Pons (tissue), 1 donor: ENCODE measurements at regions not wholly inside any gene's neighbourhood (a gene's known extent, or its start where the extent isn't known, plus 50 kb on each side); places are given as distances from the start of the nearest gene placed in this dataset.
A peak's percentile ranks its signal among the peaks of the same experiment; 100 is the strongest.

Experiments used
- DNase-seq: peaks from one replicate; pipeline ENCODE4 v3.0.0-alpha.2; 2016; ENCODE audit warnings: low spot score

DNA sequence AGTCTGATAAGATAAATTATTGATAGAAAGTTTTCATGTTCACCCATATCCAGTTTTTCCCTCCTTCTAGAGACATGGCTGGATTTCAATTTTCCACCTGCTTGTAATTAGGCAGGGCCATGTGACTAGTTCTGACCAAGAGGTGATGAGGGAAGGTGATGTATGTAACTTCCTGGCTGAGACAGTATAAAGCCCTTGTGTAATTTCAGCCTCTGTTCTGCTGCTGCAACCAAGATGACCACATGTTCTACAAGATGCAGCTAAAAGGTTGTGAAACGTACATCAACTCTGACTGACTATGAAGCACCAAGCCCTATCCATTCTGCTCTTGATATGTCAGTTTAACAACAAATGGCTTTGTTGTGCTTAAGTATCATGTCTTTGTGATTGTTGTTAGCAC lies 376.5 kb upstream of the DAB2 start:
- DNase-seq: no peak

DNA sequence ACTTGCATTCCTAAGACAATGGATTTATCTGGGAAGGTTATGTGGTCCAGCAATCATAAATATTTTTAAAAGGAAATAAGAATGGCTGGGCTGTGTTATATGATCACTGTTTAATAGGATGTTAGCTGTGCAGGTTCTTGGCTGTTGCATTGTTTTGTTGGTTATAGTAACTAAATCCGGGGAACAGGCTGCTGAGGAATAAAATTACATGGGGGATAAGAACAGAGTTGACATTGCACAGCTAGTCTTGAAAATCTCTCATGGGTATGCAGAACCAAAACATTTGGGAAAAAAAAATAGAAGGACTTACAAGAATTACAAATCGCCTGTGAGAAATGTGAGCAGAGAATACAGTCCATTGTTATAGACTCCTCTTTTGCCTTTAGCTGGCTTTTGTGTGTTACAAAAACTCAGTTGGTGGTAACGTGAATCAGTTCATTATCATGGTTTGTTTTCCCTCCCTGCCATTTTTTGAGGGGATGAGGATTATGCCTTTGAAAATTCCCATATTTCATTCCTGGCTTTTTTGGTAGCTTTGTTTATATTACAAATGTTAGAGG lies 375.3 kb upstream of the DAB2 start:
- DNase-seq: no peak

DNA sequence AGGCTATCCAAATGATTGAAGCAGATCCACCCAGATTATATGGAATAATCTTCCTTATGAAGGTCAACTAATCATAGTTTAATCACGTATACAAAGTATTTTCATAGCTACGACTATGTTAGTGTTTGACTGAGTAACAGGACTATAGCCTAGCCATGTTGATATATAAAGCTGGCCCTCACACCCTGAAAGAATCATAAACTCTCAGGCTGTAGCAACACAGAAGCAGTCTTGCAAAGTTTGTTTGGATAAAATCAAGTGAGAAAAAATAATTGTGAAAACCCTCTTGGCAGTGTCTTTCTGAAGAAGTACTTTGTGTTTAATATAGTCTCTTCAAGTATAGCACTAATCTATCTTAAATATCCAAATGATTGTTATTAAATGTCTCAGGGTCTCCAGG lies 374.5 kb upstream of the DAB2 start:
- no peak for DNase-seq

DNA sequence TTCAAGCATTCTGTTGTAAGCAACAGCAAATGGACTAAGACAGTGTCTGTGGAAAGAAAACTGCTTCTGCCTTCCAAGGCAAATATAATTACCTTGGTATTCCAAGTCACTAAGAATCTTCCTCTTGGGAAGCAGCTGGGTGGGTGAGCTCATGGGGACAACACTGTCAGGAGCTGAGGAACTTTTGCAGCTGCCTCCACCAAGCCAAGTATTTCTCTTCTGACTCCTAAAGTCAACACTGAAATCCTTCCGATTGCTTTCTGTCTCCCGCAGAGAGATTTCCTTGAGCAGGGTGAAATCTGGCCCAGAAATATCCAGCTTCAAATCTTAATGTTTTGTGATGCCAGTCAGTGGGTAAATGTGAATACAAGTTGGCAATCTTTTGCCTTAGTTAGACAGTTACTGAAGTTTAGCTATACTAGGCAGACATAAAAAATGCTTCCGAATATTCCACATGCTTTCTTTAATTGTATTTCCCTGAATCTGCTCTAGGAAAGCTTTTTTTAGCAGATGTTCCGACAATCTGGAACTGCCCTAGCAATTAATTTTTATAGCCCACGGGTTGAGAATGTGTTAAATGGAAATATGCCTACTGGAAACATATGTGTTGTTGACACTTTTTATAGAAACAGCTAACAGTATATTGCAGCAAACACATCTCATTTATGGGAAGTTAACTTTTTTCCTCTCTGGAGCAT lies 369.9 kb upstream of the DAB2 start:
- peak; percentile 5 for DNase-seq

DNA sequence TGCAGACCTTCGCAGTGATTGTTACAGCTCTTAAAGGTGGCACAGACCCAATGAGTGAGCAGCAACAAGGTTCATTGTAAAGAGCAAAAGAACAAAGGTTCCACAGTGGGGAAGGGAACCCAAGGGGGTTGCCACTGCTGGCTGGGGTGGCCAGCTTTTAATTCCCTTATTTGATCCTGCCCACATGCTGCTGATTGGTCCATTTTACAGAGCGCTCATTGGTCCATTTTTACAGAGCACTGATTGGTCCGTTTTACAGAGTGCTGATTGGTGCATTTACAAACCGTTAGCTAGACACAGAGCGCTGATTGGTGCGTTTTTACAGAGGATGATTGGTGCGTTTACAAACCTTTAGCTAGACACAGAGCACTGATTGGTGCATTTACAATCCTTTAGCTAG lies 360.6 kb upstream of the DAB2 start:
- DNase-seq: no peak

DNA sequence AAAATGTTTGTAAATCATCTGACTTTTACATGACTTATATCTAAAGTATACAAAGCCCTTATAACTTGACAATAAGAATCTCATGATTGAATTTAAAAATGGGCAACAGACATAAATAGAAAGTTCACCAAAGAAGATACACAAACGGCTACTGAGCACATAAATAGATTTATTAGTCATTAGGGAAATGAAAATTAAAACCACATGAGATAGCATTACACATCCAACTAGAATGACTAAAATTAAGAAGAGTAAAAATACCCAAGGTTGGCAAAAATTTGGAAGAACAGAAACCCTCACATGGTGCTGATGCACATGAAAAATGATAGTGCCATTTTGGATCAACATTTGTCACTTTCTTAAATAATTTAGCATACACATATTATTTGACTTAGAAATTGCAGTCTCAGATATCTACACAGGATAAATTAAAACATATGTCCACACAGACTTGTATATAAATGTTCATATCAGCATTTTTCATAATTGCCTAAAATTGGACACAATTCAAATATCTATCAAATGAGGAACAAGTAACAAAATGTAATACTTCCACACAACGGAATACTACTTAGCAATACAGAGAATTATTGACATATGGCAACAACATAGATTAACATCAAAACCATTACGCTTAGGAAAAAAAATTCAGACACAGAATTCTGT lies 359.1 kb upstream of the DAB2 start:
- DNase-seq: no peak

DNA sequence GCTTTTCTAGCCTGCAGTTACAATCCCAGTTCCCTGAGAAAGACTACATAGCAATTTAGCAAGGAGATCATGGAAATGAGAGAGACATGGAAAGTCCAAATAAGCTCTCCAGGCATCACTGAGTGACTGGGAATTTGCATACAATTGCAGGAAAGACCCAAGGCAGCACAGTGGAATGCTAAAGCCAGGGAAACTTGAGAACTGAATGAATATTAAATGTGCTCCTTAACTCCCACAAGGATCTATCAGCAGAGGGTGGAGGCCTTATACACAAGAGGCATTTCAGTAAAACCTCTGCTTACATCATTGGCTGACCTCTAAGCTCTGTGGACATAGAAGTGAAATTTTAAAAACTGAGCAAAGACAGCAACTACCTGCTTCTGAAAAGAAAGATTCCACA lies 355.6 kb upstream of the DAB2 start:
- DNase-seq: no peak

DNA sequence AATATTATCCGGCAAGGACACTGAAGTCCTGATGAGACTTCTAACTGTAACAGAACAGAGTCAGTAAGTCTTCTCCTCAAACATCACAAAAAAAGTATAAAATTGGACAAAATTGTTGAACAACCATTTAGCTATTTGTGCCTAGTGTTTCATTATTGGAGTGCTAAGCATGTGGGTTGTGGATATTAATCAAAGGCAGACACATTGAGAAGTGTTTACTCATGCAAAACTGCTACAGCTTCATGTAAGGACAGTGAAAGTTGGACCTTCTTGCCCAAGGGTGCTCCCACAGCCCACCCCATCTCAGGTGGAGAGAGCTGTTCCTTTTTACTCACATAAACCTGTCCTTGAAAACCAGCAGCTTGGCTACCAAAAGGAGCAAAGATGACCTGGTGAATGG lies 355.1 kb upstream of the DAB2 start:
- DNase-seq: no peak

DNA sequence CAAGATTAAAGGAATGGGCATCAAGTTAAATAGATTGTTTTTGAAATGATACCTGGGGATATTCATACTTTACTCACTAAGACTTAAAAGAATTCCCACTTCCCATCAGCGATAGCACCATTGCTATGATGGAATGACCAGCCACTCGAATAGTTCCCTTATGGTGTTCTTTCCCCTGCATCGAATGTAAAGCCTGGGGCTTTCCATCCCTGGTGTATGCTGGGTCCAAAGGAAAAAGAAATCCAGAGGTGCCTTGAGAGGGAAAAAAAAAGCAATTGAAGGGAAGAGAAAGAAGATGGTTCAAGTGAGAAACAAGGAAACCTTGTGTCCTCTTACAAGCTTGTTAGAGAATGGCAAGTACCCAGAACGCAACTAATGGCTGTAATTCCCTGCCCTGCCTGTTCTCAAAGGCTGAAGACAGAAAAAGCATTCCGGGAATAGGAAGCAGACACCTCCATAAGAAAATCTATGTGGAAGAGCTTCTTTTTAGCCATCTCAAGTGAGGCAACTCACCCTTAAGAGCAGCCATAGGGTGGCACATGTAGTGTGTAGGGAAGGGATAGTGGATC lies 351.1 kb upstream of the DAB2 start:
- no peak for DNase-seq

DNA sequence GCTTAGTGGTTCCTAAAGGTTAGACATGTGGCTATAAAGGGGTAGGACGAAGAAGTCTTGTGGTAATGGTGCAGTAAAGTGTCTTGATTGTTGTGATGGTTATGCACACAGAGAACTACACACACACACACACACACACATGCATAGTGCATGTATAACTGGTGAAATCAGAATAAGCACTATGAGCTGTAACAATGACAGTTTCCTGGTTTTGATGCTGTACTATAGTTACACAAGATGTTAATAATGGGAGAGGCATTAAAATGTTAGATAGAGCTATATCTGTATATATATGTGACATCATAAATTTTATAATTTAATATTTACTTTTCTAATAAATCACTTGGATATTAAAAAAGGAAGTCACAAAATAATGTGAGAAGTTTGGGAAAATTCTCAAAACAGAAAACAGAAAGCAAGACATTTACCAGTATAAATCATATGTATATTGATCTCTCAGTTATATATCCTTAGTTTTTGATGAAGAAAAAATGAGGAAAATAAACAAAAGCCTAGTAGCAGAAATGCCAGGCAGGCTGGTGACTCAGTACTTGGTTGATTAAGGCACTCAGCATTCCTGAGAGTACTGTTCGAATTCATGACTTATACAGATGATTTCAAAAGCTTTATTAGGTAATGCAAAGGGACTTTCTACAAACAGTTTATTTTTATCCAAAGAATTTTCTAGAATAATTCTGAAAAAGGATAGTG lies 350.5 kb upstream of the DAB2 start:
- DNase-seq: no peak

DNA sequence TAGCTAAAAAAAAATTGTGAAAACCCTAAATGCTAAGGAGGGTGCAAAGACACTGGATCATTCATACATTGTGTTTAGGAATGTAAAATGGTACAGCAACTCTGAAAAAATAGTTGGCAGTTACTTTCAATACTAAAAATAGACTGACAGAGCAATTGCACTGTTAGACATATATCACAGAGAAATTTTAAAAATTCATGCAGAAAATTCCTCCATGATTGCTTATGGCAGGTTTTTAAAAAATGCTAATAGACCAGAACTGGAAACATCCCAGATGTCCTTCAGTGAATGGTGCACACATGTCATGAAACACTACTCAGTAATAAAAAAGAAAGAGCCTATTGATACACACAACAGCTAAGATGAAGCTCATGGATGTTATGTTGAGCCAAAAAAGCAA lies 349.8 kb upstream of the DAB2 start:
- DNase-seq: no peak

DNA sequence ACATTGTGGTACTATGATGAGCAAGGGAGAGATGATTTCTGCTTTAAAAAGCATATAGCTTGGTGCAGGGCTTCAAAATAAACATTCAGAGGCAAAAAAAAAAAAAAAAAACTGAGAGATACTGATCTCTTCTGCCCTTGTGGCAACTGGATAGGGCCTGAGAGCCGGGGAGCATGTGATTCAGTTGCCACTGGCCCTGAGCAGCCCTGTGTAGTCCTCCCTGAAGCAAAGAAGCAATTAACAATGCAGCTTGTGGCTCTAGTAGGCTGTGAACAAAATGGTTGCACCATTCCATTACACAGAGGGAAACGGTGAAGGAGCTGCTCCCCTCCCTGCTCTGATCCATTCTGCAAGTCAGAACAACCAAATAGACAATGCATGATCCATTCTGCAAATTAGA lies 347.5 kb upstream of the DAB2 start:
- no peak for DNase-seq

DNA sequence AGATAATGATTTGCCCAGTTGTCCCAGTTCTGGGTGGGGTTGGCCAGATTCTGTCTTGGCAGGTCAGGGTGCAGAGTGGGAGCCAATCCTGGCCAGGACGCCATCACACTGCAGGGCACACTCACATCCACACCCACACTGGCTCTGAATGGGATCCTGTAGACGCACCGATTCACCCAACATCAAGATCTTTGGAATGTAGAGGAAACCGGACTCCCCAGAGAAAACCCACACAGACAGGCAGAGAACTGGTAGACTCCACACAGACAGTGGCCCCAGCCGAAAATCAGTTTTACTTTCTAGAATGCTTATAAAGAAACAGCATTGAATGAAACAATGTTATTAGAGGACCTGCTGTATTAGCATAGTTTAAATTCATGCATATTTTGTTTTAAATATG lies 343.1 kb upstream of the DAB2 start:
- DNase-seq: no peak

DNA sequence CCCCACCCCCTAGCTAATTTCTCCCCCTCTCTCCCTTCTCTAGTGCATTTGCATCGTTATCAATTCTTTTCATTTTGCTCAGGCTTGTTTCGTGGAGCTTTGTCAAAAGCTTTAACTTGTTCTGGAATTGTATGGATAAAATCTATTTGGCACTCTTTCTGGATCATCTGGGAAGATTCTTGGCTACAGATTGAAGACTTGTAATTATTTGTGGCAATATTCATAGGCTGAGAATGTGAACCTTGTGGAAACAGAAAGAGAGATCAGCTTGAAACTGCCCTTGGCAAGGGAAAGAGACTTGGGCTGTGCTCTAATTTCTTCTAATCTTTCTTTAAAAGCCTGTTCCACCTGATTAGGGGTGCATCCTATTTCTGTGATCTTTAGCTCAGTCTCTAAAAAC lies 340.6 kb upstream of the DAB2 start:
- DNase-seq: no peak

DNA sequence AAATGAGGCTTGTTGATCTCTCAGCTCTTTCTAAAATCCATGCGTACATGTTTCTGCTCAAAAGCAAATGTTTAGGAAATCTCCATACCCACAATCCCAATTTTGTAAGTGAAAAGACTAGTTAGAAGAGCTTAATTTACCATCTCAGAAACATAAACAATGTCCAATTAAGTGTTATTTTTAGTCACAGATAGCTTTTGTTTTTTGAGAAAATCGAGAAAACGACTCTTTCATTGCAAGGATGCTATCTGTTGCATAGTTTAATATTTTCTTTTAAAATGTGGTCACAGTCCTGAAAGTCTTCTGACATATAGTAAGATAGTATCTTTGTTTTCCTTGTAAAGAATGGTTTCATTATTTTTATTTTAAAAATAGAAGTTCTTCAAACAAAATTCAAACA lies 338.0 kb upstream of the DAB2 start:
- no peak for DNase-seq

DNA sequence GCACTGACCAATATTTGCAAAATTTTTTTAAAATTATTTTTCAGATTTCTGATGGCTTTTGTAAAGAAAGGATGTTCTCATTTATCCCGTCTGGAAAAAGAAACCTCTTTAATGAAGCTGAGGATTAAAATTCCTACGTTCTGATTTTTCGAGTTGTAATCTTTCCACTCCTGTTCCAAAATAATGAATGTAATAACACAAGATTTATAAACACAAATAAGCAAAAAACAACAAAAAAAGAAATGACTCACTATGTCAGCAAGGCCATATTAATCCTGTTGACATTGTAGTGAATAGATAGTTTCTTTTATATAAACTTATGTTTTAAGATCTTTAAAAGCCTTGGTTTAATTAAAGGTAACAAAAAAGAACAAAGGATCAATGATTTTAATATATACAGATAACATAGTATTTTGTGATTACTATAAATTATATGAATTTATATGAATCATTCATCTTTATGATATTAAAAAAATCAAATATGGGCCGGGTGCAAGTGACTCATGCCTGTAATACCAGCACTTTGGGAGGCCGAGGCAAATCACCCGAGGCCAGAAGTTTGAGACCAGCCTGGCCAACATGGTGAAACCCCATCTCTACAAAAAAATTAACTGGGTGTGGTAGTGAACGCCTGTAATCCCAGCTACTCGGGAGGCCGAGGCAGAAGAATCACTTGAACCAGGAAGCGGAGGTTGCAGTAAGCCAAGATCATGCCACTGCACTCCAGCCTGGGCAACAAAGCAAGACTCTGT lies 336.6 kb upstream of the DAB2 start:
- no peak for DNase-seq

DNA sequence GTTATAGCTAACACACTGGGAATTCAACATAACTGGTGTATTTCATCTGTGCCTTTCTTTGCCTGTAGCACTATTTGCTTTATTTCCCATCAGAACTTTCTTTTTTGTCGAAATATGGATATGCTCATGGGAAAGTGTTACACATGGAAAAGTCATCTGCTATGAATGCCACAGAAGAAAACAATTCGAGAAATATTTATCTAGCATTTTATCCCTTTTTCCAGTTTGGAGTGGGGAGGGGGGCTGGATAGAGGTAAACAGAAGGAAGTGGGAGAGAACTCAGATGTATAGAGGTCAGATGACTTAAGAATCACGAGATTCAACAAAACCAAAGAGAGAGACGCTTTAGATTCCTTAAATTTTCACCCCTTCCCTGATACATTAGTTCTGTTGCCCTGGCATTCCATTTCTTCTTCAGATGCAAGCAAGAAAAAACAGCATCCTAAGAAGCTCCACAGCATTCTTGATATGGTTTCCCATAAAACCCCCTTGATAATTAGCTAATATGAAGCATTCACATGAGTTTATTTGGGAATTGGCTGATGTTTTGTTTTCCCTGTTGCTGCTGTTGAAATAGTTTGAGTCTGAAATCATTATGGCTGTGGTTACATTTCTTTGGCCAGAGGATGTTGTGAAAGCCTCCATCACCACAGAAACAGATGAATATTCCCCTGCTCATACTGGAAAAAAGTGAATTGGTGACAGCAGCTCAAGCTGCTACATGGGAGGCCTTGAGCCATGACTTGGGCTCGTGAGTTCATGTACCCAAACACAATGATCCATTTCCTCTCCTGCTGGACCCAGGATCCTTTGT lies 335.8 kb upstream of the DAB2 start:
- no peak for DNase-seq

DNA sequence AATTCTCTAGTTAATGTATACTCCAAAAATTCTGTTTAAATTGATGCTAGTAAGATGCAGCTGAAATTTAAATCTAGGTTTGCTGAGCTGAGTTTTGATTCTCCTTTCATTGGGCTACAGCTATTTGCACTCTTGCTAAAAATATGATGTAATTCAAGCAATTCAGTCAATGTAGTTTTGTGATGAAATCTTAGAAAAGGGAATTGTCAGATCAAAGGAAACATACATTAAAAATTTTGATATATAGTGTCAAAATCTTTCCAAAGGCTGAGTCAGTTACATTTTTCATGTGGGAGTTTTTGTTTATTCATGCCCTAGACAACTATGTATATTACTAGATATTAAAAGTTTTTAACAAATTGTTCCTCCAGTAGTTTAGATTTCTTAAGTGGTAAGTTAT lies 334.9 kb upstream of the DAB2 start:
- no peak for DNase-seq

DNA sequence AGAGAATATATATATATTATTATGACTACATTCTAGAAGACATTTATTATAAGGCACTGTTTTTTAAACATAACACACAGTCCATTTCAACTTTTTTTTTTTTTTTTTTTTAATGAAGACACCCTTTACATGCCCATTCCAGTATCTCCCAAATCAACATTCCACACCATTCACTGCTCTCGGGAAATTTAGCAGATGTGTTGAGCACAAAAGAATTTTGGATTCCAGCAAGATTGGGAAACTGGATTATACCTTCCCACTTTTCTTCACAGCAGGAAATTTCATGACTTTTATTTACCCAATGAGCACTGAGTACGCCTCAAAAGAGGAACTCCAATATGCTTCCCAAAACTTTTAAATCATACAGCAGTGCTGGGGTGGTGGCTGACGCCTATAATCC lies 333.6 kb upstream of the DAB2 start:
- no peak for DNase-seq

DNA sequence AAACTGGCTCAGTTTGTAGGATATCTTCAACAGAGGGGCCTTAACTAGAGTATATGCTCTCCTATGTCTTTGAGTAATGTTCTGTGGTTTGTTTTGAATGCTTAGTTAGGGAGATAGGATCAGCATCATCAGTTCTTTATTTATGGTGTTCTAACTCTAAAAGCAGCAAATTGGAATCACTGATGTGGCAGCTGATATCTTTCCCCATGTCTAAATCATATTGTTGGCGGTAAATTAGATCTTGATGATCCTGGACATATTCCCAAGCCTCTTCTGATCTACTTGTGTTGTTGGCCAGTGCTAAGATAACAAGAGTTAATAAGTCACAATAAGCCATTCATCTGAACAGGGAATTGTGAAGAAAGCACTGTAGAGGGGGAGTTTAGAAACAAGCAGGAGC lies 332.4 kb upstream of the DAB2 start:
- no peak for DNase-seq

DNA sequence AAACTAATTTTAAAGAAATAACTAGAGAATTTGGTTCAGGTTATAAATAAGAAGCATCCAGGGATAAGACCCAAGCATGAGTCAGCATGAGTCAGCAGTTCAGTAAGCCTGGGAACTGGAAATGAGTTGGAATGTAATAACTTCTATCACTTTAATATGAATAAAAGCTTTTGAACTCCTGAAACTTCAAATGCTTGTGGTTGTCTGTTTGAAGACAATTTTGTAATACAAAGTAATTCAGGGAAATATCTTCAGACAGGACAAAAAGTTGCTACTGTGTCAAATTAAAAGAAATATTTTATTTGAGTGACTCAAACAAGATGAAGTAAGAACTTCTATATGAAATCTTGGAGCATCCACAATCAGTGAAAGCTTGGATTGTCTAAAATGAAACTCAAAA lies 331.2 kb upstream of the DAB2 start:
- peak; percentile 17 for DNase-seq
